CD14-positive monocyte (primary cell): ENCODE measurements at regions not wholly inside any gene's neighbourhood (a gene's known extent, or its start where the extent isn't known, plus 50 kb on each side); places are given as distances from the start of the nearest gene placed in this dataset.

ENCODE experiments used
- DNase-seq, 3 donors: peaks; one replicate each; pipeline ENCODE4 v3.0.0-alpha.2; 2011 to 2022
- H2AFZ ChIP-seq: 2 replicates; pipeline ENCODE4 v1.6.0; 2012; ENCODE audit warnings: mild to moderate bottlenecking, low read depth, low read length, inconsistent platforms; ENCODE audit not compliant: insufficient read depth, poor library complexity, severe bottlenecking
- H3K27ac ChIP-seq, 2 donors: 1 replicate in 1 of 2; 2 replicates in 1 of 2; pipeline ENCODE4 v1.5.1; 2012 to 2013; ENCODE audit warnings: low read length in 2 of 2, control low read depth in 1 of 2, inconsistent platforms in 1 of 2, low read depth in 1 of 2, mild to moderate bottlenecking in 1 of 2
- H3K27me3 ChIP-seq, 2 donors: one replicate each; pipeline versions ENCODE4 v1.6.0 to v1.6.1; 2011 to 2013; ENCODE audit warnings: low read length in 2 of 2; ENCODE audit not compliant: control insufficient read depth in 2 of 2, insufficient read depth in 2 of 2
- H3K36me3 ChIP-seq, 2 donors: replicated peaks in 1 of 2; 1 replicate in 1 of 2; 2 replicates in 1 of 2; pipeline versions ENCODE4 v1.5.1 to v1.6.1; 2012 to 2013; ENCODE audit warnings: low read length in 2 of 2, control low read depth in 1 of 2, inconsistent platforms in 1 of 2, mild to moderate bottlenecking in 1 of 2; ENCODE audit not compliant: insufficient read depth in 2 of 2, control insufficient read depth in 1 of 2
- H3K4me1 ChIP-seq, 2 donors: 1 replicate in 1 of 2; 2 replicates in 1 of 2; pipeline versions ENCODE4 v1.5.1 to v1.6.1; 2012 to 2013; ENCODE audit warnings: low read length in 2 of 2, control low read depth in 1 of 2, inconsistent platforms in 1 of 2, mild to moderate bottlenecking in 1 of 2, moderate library complexity in 1 of 2; ENCODE audit not compliant: insufficient read depth in 2 of 2, control insufficient read depth in 1 of 2
- H3K4me2 ChIP-seq: replicated peaks from 2 replicates; pipeline ENCODE3; 2012; ENCODE audit warnings: low read length, moderate library complexity, mild to moderate bottlenecking; ENCODE audit not compliant: poor library complexity, severe bottlenecking; ENCODE audit errors: extremely low read depth
- H3K4me3 ChIP-seq, 3 experiments: fragments of 200-600 bp in 1 of 3; sonication (generic) in 1 of 3; replicated peaks in 1 of 3; 1 replicate in 2 of 3; 2 replicates in 1 of 3; pipeline ENCODE4 v1.5.1; 2011 to 2013; ENCODE audit warnings: low read length in 3 of 3, mild to moderate bottlenecking in 3 of 3, control low read depth in 2 of 3, low read depth in 2 of 3, inconsistent platforms in 1 of 3, moderate library complexity in 1 of 3
- H3K79me2 ChIP-seq: 2 replicates; pipeline ENCODE4 v1.6.0; 2012; ENCODE audit warnings: mild to moderate bottlenecking, control low read depth, inconsistent platforms, low read length, moderate library complexity; ENCODE audit not compliant: insufficient read depth
- H3K9ac ChIP-seq: 2 replicates; pipeline ENCODE4 v1.6.0; 2017; ENCODE audit warnings: low read length, mild to moderate bottlenecking; ENCODE audit not compliant: insufficient read depth, poor library complexity, severe bottlenecking
- H3K9me3 ChIP-seq, 2 donors: replicated peaks in 1 of 2; 1 replicate in 1 of 2; 2 replicates in 1 of 2; pipeline versions ENCODE4 v1.5.1 to v1.6.1; 2012 to 2013; ENCODE audit warnings: low read length in 2 of 2, control low read depth in 1 of 2; ENCODE audit not compliant: control insufficient read depth in 1 of 2, insufficient read depth in 1 of 2
- H4K20me1 ChIP-seq: 2 replicates; pipeline ENCODE4 v1.6.0; 2012; ENCODE audit warnings: mild to moderate bottlenecking, low read length, control low read depth, moderate library complexity; ENCODE audit not compliant: insufficient read depth
- H3K27ac Mint-ChIP-seq, 7 donors: one replicate each; pipeline ENCODE4 v1.8.0; 2020; ENCODE audit warnings: mild to moderate bottlenecking in 7 of 7, mixed read lengths in 7 of 7, moderate library complexity in 6 of 7, inconsistent platforms in 2 of 7
- H3K27me3 Mint-ChIP-seq, 3 donors: one replicate each; pipeline ENCODE4 v1.8.0; 2021 to 2022; ENCODE audit warnings: low read depth in 3 of 3, mild to moderate bottlenecking in 3 of 3, mixed read lengths in 3 of 3, moderate library complexity in 3 of 3, inconsistent platforms in 1 of 3
- H3K36me3 Mint-ChIP-seq, 2 donors: one replicate each; pipeline ENCODE4 v1.8.0; 2020; ENCODE audit warnings: mixed read lengths in 2 of 2, inconsistent platforms in 1 of 2, mild to moderate bottlenecking in 1 of 2
- H3K4me1 Mint-ChIP-seq: one replicate; pipeline ENCODE4 v1.8.0; 2020; ENCODE audit warnings: mild to moderate bottlenecking, mixed read lengths
- H3K4me3 Mint-ChIP-seq, 2 donors: one replicate each; pipeline ENCODE4 v1.8.0; 2020; ENCODE audit warnings: mild to moderate bottlenecking in 2 of 2, mixed read lengths in 2 of 2, moderate library complexity in 1 of 2
- H3K9me3 Mint-ChIP-seq, 7 donors: one replicate each; pipeline ENCODE4 v1.8.0; 2020 to 2022; ENCODE audit warnings: mixed read lengths in 7 of 7, mild to moderate bottlenecking in 6 of 7, moderate library complexity in 6 of 7, inconsistent platforms in 2 of 7
- CTCF ChIP-seq: fragments of 200-600 bp; IDR thresholded peaks from one replicate; pipeline ENCODE4 v1.8.0; 2022; ENCODE audit warnings: antibody characterized with exemption, mild to moderate bottlenecking
- WGBS: methylation state at CpG from one replicate; pipeline ENCODE4 v1.1.5; 2013; ENCODE audit warnings: missing lambda C conversion rate; ENCODE audit not compliant: insufficient coverage; 5-methylcytosine and 5-hydroxymethylcytosine counted together
- intact Hi-C, 2 donors: fragments of 100-400 bp; cut with micrococcal nuclease; formaldehyde crosslinking; loops; one replicate each; pipeline versions ENCODE4 v1.15.0 to v1.15.1; 2023

- peaks cover 0 to 5% of the 10 kb centered on the region in 2 donors for H3K9me3 ChIP-seq
- no peaks in the 10 kb centered on the region for H4K20me1 ChIP-seq
- WGBS, result 100% methylated on average over 1 of the region's 3 CpGs
- peaks cover 2 to 11% (median 4%) of the 10 kb centered on the region in 7 donors for H3K9me3 Mint-ChIP-seq
- intact Hi-C loops, result no loop called here
- no peaks in the 10 kb centered on the region for H3K4me1 Mint-ChIP-seq
- no peaks in the 10 kb centered on the region for H3K79me2 ChIP-seq
- H3K27me3 Mint-ChIP-seq, result no peaks in the 10 kb centered on the region
- H2AFZ ChIP-seq, result no peak overlapping the region
- H3K9ac ChIP-seq, result no peak overlapping the region
- no peak overlapping the region for H3K27ac Mint-ChIP-seq
- no peaks in the 10 kb centered on the region for H3K36me3 Mint-ChIP-seq
- H3K4me2 ChIP-seq, result no peak overlapping the region
- no peaks in the 10 kb centered on the region for H3K27me3 ChIP-seq
- TF ChIP-seq CTCF, result no peak
- no peaks in the 10 kb centered on the region for H3K36me3 ChIP-seq
- no peak overlapping the region for H3K4me3 ChIP-seq
- H3K27ac ChIP-seq, result no peak overlapping the region
- H3K4me1 ChIP-seq, result no peaks in the 10 kb centered on the region
- H3K4me3 Mint-ChIP-seq, result no peak overlapping the region
- DNase-seq, result no peak
Measured at GRCh38 chr16:61575617-61576016, 460.6 kb downstream of the CDH8 start.

- no peak for DNase-seq
Measured at GRCh38 chr16:61569028-61569427, 467.2 kb downstream of the CDH8 start.

More at GRCh38 chr16:61569028-61569427, 467.2 kb downstream of the CDH8 start:
- intact Hi-C loops, result no loop called here
- Histone ChIP-seq H2AFZ (no peak overlapping the region), H3K9me3 (peaks cover 0 to 3% of the 10 kb centered on the region in 2 donors), H3K27me3 (no peaks in the 10 kb centered on the region), H4K20me1 (no peaks in the 10 kb centered on the region), H3K27ac (no peak overlapping the region), H3K4me2 (no peak overlapping the region), H3K4me3 (no peak overlapping the region), H3K79me2 (no peaks in the 10 kb centered on the region), H3K9ac (no peak overlapping the region), H3K4me1 (no peaks in the 10 kb centered on the region), H3K36me3 (no peaks in the 10 kb centered on the region)
- H3K27ac Mint-ChIP-seq, result no peak overlapping the region
- no peaks in the 10 kb centered on the region for H3K4me1 Mint-ChIP-seq
- H3K4me3 Mint-ChIP-seq, result no peak overlapping the region
- no peaks in the 10 kb centered on the region for H3K36me3 Mint-ChIP-seq
- 86% methylated on average over 1 of the region's 2 CpGs for WGBS
- no peaks in the 10 kb centered on the region for H3K27me3 Mint-ChIP-seq
- TF ChIP-seq CTCF, result no peak
- H3K9me3 Mint-ChIP-seq, result peaks cover 0 to 6% (median 2%) of the 10 kb centered on the region in 7 donors
